IMR-90 (cell line): ENCODE measurements at regions not wholly inside any gene's neighbourhood (a gene's known extent, or its start where the extent isn't known, plus 50 kb on each side); places are given as distances from the start of the nearest gene placed in this dataset.

Experiments used
- ATAC-seq: fragments of 200-7000 bp; cut with Tn5 transposase; 2 replicates; pipeline ENCODE4 v1.9.1; 2020; ENCODE audit warnings: low read depth, mild to moderate bottlenecking, moderate library complexity
- BruUV-seq: library from RNA; stranded (reverse); fragments of 400-500 nt; replicated peaks from 2 replicates; lab custom pipeline; 2021; lab: Mats Ljungman, UMichigan
- CTCF ChIA-PET: fragments of 300-600 bp; formaldehyde crosslinking; extraction: SDS; loops from one replicate; lab custom pipeline; 2021; ENCODE audit warnings: antibody characterized with exemption; lab: Yijun Ruan, JAX
- POLR2A ChIA-PET: fragments of 300-600 bp; sonication (Branson Sonifier 250); formaldehyde crosslinking; loops from one replicate; lab custom pipeline; 2022; ENCODE audit warnings: antibody characterized with exemption; ENCODE audit not compliant: unreplicated experiment; lab: Charles Lee
- DNase-seq: peaks from one replicate; pipeline ENCODE4 v3.0.0; 2013
- H2AFZ ChIP-seq: replicated peaks from 2 replicates; pipeline ENCODE3; 2013; ENCODE audit warnings: low read length, mild to moderate bottlenecking; ENCODE audit not compliant: poor library complexity
- H2AK5ac ChIP-seq: 2 replicates; pipeline ENCODE4 v1.6.1; 2013; ENCODE audit warnings: low read depth, low read length, inconsistent platforms
- H2AK9ac ChIP-seq: replicated peaks from 2 replicates; pipeline ENCODE3; 2013; ENCODE audit warnings: mild to moderate bottlenecking, low read depth, low read length, moderate library complexity; ENCODE audit not compliant: poor library complexity
- H2BK120ac ChIP-seq: 2 replicates; pipeline ENCODE4 v1.6.1; 2013; ENCODE audit warnings: low read depth, low read length, inconsistent platforms
- H2BK15ac ChIP-seq: 3 replicates; pipeline ENCODE4 v1.6.1; 2013; ENCODE audit warnings: low read depth, low read length, inconsistent platforms
- H2BK20ac ChIP-seq: 2 replicates; pipeline ENCODE4 v1.6.1; 2013; ENCODE audit warnings: low read depth, mild to moderate bottlenecking, inconsistent platforms, low read length, moderate library complexity
- H2BK5ac ChIP-seq: 2 replicates; pipeline ENCODE4 v1.6.1; 2013; ENCODE audit warnings: mild to moderate bottlenecking, low read depth, low read length, inconsistent platforms; ENCODE audit not compliant: poor library complexity, severe bottlenecking
- H3K14ac ChIP-seq: replicated peaks from 2 replicates; pipeline ENCODE4 v1.6.1; 2013; ENCODE audit warnings: low read depth, low read length, inconsistent platforms
- H3K18ac ChIP-seq: 2 replicates; pipeline ENCODE4 v1.6.1; 2013; ENCODE audit warnings: low read depth, low read length, control low read depth
- H3K23ac ChIP-seq: 2 replicates; pipeline ENCODE4 v1.6.1; 2013; ENCODE audit warnings: low read depth, low read length, inconsistent platforms
- H3K27ac ChIP-seq: 2 replicates; pipeline ENCODE4 v1.5.1; 2013; ENCODE audit warnings: mild to moderate bottlenecking, control low read depth, low read length; ENCODE audit not compliant: insufficient read depth
- H3K27me3 ChIP-seq: 2 replicates; pipeline ENCODE4 v1.6.1; 2013; ENCODE audit warnings: low read length; ENCODE audit not compliant: control insufficient read depth, insufficient read depth
- H3K36me3 ChIP-seq: 2 replicates; pipeline ENCODE4 v1.6.1; 2013; ENCODE audit warnings: low read length, mixed read lengths; ENCODE audit not compliant: control insufficient read depth, insufficient read depth
- H3K4ac ChIP-seq: 2 replicates; pipeline ENCODE4 v1.6.1; 2013; ENCODE audit warnings: low read depth, low read length, inconsistent platforms
- H3K4me1 ChIP-seq: 2 replicates; pipeline ENCODE4 v1.6.1; 2013; ENCODE audit warnings: low read length, mixed read lengths; ENCODE audit not compliant: control insufficient read depth, insufficient read depth
- H3K4me2 ChIP-seq: 2 replicates; pipeline ENCODE4 v1.6.1; 2013; ENCODE audit warnings: low read depth, mild to moderate bottlenecking, control low read depth, low read length, moderate library complexity
- H3K4me3 ChIP-seq: 2 replicates; pipeline ENCODE4 v1.5.1; 2013; ENCODE audit warnings: low read depth, mild to moderate bottlenecking, control low read depth, low read length, moderate library complexity; ENCODE audit not compliant: insufficient read depth
- H3K56ac ChIP-seq: 2 replicates; pipeline ENCODE4 v1.6.1; 2013; ENCODE audit warnings: low read length, inconsistent platforms; ENCODE audit not compliant: insufficient read depth; ENCODE audit errors: extremely low read depth
- H3K79me1 ChIP-seq, 2 experiments: 2 replicates each; pipeline ENCODE4 v1.6.1; 2013; ENCODE audit warnings: low read length in 2 of 2, inconsistent platforms in 1 of 2, low read depth in 1 of 2
- H3K9ac ChIP-seq: 2 replicates; pipeline ENCODE4 v1.6.1; 2013; ENCODE audit warnings: low read depth, low read length, control low read depth
- H3K9me1 ChIP-seq: 2 replicates; pipeline ENCODE4 v1.6.1; 2013; ENCODE audit warnings: low read length, inconsistent platforms; ENCODE audit not compliant: insufficient read depth
- H3K9me3 ChIP-seq: 2 replicates; pipeline ENCODE4 v1.6.1; 2013; ENCODE audit warnings: low read length; ENCODE audit not compliant: control insufficient read depth, insufficient read depth
- H4K20me1 ChIP-seq: 2 replicates; pipeline ENCODE4 v1.6.1; 2013; ENCODE audit warnings: low read length, inconsistent platforms; ENCODE audit not compliant: insufficient read depth
- H4K5ac ChIP-seq: 2 replicates; pipeline ENCODE4 v1.6.1; 2013; ENCODE audit warnings: mild to moderate bottlenecking, low read depth, low read length, control low read depth
- H4K8ac ChIP-seq, 2 experiments: 2 replicates each; pipeline ENCODE4 v1.6.1; 2013; ENCODE audit warnings: low read depth in 2 of 2, low read length in 2 of 2, control low read depth in 1 of 2, inconsistent platforms in 1 of 2
- H4K91ac ChIP-seq: 2 replicates; pipeline ENCODE4 v1.6.1; 2013; ENCODE audit warnings: low read depth, low read length, inconsistent platforms; ENCODE audit not compliant: insufficient read depth
- BHLHE40 ChIP-seq: fragments of 150-350 bp; IDR thresholded peaks from 2 replicates; pipeline ENCODE4 v1.6.1; 2016; ENCODE audit warnings: mild to moderate bottlenecking, low read depth, low read length
- CEBPB ChIP-seq: IDR thresholded peaks from 2 replicates; pipeline ENCODE4 v1.6.1; 2012; ENCODE audit warnings: low read depth, low read length, improper control_type of control experiment
- CHD1 ChIP-seq: IDR thresholded peaks from 2 replicates; pipeline ENCODE4 v1.6.1; 2012; ENCODE audit warnings: low read depth, low read length, improper control_type of control experiment
- ELK1 ChIP-seq: fragments of 150-350 bp; IDR thresholded peaks from 2 replicates; pipeline ENCODE4 v1.6.1; 2016; ENCODE audit warnings: low read depth, mild to moderate bottlenecking, low read length, moderate library complexity, borderline replicate concordance
- FOS ChIP-seq: fragments of 150-350 bp; IDR thresholded peaks from 2 replicates; pipeline ENCODE4 v1.6.1; 2016; ENCODE audit warnings: low read depth, low read length
- MAFK ChIP-seq: IDR thresholded peaks from 2 replicates; pipeline ENCODE4 v1.6.1; 2012; ENCODE audit warnings: low read depth, low read length, improper control_type of control experiment
- MAZ ChIP-seq: IDR thresholded peaks from 2 replicates; pipeline ENCODE4 v1.6.1; 2012; ENCODE audit warnings: low read depth, mild to moderate bottlenecking, low read length, improper control_type of control experiment, moderate library complexity, borderline replicate concordance
- MXI1 ChIP-seq: IDR thresholded peaks from 2 replicates; pipeline ENCODE4 v1.6.1; 2012; ENCODE audit warnings: low read depth, mild to moderate bottlenecking, low read length, moderate library complexity, borderline replicate concordance
- NFE2L2 ChIP-seq: fragments of 150-350 bp; IDR thresholded peaks from 2 replicates; pipeline ENCODE4 v1.6.1; 2016; ENCODE audit warnings: low read depth, mild to moderate bottlenecking, low read length
- POLR2A ChIP-seq: IDR thresholded peaks from 2 replicates; pipeline ENCODE4 v1.6.1; 2012; ENCODE audit warnings: mild to moderate bottlenecking, low read depth, low read length
- RAD21 ChIP-seq: IDR thresholded peaks from 2 replicates; pipeline ENCODE4 v1.6.1; 2012; ENCODE audit warnings: low read length, improper control_type of control experiment
- RCOR1 ChIP-seq: IDR thresholded peaks from 2 replicates; pipeline ENCODE4 v1.6.1; 2012; ENCODE audit warnings: mild to moderate bottlenecking, low read length, improper control_type of control experiment; ENCODE audit not compliant: insufficient replicate concordance
- RFX5 ChIP-seq: IDR thresholded peaks from 2 replicates; pipeline ENCODE4 v1.8.0; 2012; ENCODE audit warnings: low read depth, mild to moderate bottlenecking, low read length, moderate library complexity
- SMC3 ChIP-seq: fragments of 150-350 bp; IDR thresholded peaks from 2 replicates; pipeline ENCODE4 v1.6.1; 2016; ENCODE audit warnings: low read depth, mild to moderate bottlenecking, antibody characterized with exemption, low read length, moderate library complexity
- WGBS, 2 experiments: methylation state at CpG; one replicate each; pipeline versions ENCODE4 v1.1.5 to v1.1.7; 2013; ENCODE audit warnings: missing lambda C conversion rate in 2 of 2; ENCODE audit not compliant: insufficient read length in 1 of 2; ENCODE audit errors: extremely low coverage in 2 of 2; 5-methylcytosine and 5-hydroxymethylcytosine counted together
- dilution Hi-C: fragments of 300-500 bp; cut with HindIII; formaldehyde crosslinking; loops from one replicate; pipeline ENCODE4 v1.14.3; 2018; ENCODE audit warnings: low sequenced_read_pairs; ENCODE audit not compliant: unreplicated experiment
- in situ Hi-C: fragments of 300-500 bp; cut with MboI; formaldehyde crosslinking; loops from 3 replicates; pipeline ENCODE4 v1.14.3; 2019; ENCODE audit warnings: low sequenced_read_pairs, inconsistent platforms, mixed read lengths
- intact Hi-C: fragments of 100-400 bp; cut with micrococcal nuclease; formaldehyde crosslinking; loops from 2 replicates; pipeline ENCODE4 v1.10.0; 2022
- TF ChIP-seq, protein P1 (sequence below): fragments of 150-350 bp; IDR thresholded peaks from 2 replicates; pipeline ENCODE4 v1.6.1; 2017; ENCODE audit warnings: mild to moderate bottlenecking, antibody characterized with exemption, low read length, low read depth

DNA sequence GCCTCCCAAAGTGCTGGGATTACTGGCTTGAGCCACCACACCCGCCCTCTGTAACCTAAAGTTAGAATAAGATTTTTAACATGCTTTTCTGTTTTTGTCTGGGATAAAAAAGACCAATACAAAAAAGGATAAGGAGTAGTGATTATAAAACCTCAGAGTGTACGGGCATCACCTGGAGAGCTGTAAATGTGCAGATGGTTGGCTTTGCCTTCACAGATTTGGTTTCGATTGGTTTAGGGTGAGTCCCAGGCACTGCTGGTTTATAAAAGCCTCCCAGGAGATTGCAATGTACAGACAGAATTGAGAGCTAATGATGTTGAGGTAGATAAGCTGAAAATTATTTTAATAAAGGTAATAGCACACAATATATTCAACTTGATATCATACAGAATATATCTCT, 289.7 kb upstream of the FSHR start:
- no peak overlapping the region for H3K18ac ChIP-seq
- H3K79me1 ChIP-seq, result no peaks in the 10 kb centered on the region
- no peak overlapping the region for H2AFZ ChIP-seq
- H3K4me2 ChIP-seq, result no peak overlapping the region
- CTCF ChIA-PET, result interaction anchor here (0.6 kb wide), 1 partner anchor 30 kb away, joined by 4 read pairs; no protein-coding TSS in a partner anchor
- H4K91ac ChIP-seq, result no peak overlapping the region
- no peak overlapping the region for H3K27ac ChIP-seq
- no peak overlapping the region for H4K8ac ChIP-seq
- no peaks in the 10 kb centered on the region for H3K9me1 ChIP-seq
- H2AK5ac ChIP-seq, result no peak overlapping the region
- H3K56ac ChIP-seq, result no peak overlapping the region
- no peaks in the 10 kb centered on the region for H3K4me1 ChIP-seq
- H3K14ac ChIP-seq, result no peak overlapping the region
- no peak overlapping the region for H2AK9ac ChIP-seq
- no peak overlapping the region for H2BK5ac ChIP-seq
- H3K27me3 ChIP-seq, result no peaks in the 10 kb centered on the region
- H2BK120ac ChIP-seq, result no peak overlapping the region
- intact Hi-C loops (no loop called here), in situ Hi-C loops (no loop called here), dilution Hi-C loops (no loop called here)
- BruUV-seq, result no TSS peak
- no peak for DNase-seq
- H3K9ac ChIP-seq, result no peak overlapping the region
- H3K4me3 ChIP-seq, result no peak overlapping the region
- H3K9me3 ChIP-seq, result no peaks in the 10 kb centered on the region; the same call in 1 of the 2 replicates
- H3K36me3 ChIP-seq, result no peaks in the 10 kb centered on the region
- TF ChIP-seq RCOR1, result no peak
- TF ChIP-seq NFE2L2, result no peak
- no peak for TF ChIP-seq SMC3
- TF ChIP-seq RFX5, result no peak
- TF ChIP-seq MAFK, result no peak
- TF ChIP-seq CHD1, result no peak
- TF ChIP-seq CEBPB, result no peak
- no peak for TF ChIP-seq BHLHE40
- TF ChIP-seq MXI1, result no peak
- no peak for TF ChIP-seq ELK1
- TF ChIP-seq RAD21, result no peak
- TF ChIP-seq FOS, result no peak
- TF ChIP-seq, protein P1, sequence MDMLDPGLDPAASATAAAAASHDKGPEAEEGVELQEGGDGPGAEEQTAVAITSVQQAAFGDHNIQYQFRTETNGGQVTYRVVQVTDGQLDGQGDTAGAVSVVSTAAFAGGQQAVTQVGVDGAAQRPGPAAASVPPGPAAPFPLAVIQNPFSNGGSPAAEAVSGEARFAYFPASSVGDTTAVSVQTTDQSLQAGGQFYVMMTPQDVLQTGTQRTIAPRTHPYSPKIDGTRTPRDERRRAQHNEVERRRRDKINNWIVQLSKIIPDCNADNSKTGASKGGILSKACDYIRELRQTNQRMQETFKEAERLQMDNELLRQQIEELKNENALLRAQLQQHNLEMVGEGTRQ, result no peak
- no peak for TF ChIP-seq POLR2A
- TF ChIP-seq MAZ, result no peak
- ATAC-seq, result no peak
- no peak overlapping the region for H2BK20ac ChIP-seq
- no peaks in the 10 kb centered on the region for H4K20me1 ChIP-seq
- no peak overlapping the region for H3K23ac ChIP-seq
- H4K5ac ChIP-seq, result no peak overlapping the region
- POLR2A ChIA-PET, result no interaction called here
- no CpG with 5 or more reads among the region's 3 CpGs for WGBS, 2 experiments
- H3K4ac ChIP-seq, result no peak overlapping the region
- H2BK15ac ChIP-seq, result no peak overlapping the region
